HG03196 (cell line): ENCODE measurements at regions not wholly inside any gene's neighbourhood (a gene's known extent, or its start where the extent isn't known, plus 50 kb on each side); places are given as distances from the start of the nearest gene placed in this dataset.

Experiments used
- ATAC-seq: cut with Tn5 transposase; IDR thresholded peaks from one replicate; pipeline ENCODE4 v1.9.1; 2021; ENCODE audit not compliant: unreplicated experiment

DNA sequence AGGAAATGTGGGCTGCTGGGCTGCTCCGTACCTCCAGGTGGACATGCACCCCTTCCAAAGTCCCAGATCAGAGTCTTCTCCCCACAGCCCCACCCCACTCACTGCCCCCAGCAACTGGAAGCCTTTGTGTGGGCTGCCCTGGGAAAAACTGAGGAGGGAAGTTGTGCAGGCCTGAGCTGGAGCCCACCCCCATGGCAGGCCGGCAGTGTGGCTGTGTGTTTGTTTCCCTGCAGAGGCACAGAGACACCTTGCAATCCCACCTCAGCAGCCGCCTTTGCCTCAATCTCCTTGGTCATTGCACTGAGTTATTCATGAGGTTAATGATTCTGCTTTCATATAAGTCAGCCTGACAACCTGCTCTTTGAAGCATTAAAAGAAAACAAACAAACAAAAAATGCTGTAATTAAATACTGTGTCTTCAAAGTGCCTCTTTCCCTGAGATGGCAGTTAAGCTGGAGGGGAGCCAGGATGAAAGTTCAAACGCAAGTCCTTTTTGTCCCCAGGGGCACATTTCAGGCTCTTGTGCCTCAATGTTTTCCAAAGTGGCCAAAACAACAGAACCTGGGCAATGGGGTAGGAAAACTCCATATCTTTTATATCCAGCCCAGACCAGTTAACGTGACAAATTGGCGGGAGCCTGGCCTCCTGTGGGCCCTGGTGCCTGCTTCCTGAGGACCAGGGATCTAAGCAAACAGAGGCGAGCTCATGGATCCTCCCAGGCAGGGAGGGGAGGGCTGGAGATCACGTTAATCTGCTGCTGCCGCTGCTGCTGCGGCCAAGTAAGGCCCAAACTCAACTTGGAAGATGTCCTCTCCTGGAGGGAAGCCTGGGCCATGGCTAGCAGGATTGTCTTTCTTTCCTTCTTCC is 51.9 kb upstream of the TSPAN11 start:
- ATAC-seq = no peak

DNA sequence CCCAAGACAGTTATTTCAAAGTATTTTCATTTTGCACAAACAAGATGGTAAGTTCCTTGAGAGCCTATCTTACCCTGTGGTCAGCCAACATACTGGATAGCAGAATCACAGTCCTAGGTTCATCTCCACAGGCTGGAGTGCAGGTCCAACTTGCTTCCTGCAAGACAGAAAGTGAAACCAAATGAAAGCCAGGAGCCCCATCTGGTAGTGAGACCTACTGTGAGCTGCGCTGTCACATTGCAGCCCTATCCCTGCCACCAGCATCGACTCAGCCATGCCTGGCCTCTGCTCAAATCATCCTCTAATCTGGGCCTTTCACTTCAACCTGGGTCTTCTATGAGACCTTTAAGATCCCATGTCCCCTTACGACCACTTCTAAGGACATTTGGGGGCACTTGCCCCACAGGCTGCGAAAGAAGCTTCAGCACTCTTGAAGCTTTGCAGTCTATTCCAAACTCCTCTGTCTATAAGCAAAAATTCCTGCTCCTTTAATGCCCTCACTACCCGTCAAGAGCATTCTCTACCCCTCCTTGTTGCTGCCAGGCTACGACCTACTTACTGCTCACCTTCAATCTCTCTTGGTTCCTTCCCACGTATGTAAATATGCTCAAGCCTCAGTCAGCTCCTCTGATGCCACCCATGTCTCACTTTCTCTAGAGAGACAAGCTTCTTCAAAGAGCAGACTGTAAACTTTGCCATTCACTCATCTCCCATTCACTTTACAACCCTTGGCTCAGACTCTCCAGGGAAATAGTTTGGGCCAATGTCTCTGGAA is 55.9 kb upstream of the TSPAN11 start:
- no peak for ATAC-seq

DNA sequence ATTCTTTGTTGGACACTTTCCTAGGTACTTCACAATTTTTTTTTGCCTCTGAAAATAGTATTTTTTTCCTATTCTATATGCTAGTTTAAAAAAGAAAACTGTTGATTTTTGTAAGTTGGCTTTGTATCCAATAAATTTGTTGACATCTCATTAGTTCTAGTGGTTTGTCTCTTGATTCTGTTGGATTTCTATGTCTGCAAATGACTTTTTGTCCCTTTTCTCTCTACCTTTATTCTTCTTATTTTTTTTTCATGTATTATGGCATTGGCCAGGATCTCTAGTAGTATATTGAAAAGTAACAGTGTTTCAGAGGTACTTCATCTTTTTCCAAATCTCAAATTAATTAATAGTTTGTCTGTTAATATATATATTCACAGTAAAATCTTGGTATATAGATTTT is 59.1 kb upstream of the TSPAN11 start:
- ATAC-seq = no peak

GRCh38 chr12:30866256-30866655 is 60.3 kb upstream of the TSPAN11 start:
- no peak for ATAC-seq

- no peak for ATAC-seq
These were observed 62.7 kb upstream of the TSPAN11 start for GRCh38 chr12:30863839-30864238.

DNA sequence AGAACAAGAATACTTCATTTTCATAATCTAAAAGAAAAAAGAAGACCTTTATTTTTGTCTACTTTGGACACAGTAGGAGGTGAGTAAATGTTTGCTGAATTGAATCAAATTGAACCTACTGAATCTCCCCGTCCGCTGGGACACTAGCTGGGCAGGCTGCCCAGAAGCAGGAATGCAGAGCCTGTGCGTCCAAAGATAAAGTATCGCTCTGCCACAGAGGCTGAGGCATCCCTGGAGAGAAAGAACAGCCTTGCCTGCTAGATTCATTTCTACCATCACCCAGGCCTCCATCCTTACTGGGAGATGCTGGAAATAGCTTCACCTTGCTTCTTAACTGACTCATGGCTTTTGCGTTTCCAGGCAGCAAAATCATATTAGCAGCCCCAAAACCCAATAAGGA is 64.1 kb upstream of the TSPAN11 start:
- no peak for ATAC-seq

GRCh38 chr12:30859226-30859625 is 67.3 kb upstream of the TSPAN11 start:
- ATAC-seq = no peak

DNA sequence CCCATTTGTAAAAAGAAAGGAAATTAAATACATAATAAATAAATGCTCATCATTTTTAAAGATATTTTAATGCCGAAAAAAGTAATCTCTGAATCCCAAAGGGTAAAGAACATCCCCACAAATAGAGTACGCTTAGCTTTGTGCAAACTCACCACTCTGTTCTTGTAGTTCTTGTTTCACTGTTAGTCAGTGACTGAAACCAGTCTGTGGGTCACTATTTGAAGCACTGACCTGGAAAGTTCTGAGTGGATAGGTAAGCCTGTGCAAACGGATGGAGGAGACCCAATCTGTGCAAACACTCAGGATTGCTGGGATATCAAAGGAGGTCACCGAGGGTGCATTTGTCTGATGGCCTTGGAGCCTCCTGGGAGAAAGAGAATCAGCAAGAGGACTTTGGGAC is 68.1 kb upstream of the TSPAN11 start:
- ATAC-seq = no peak

- no peak for ATAC-seq
These were observed 72.9 kb upstream of the TSPAN11 start for GRCh38 chr12:30853561-30854133.

GRCh38 chr12:30850684-30851083 is 75.9 kb upstream of the TSPAN11 start:
- ATAC-seq = no peak

DNA sequence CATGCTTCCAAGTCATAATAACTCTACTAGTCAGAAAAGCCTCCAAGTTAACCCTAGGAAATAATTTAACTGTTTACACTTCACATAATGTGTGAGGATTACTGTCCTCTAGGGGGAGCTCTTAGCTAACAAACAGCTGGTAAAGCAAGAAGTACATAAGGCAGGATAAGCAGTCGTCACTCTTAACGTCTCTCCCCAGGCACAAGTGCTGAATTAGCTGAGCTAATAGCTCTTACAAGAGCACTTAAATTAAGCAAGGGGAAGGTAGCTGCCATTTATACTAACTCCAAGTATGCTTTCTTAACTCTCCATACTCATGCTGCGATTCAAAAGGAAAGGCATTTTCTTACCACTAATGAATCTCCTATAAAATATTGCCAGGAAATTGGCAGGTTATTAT is 79.3 kb upstream of the TSPAN11 start:
- ATAC-seq = no peak

- ATAC-seq = no peak
These were observed 79.8 kb upstream of the TSPAN11 start for GRCh38 chr12:30846776-30847175.

DNA sequence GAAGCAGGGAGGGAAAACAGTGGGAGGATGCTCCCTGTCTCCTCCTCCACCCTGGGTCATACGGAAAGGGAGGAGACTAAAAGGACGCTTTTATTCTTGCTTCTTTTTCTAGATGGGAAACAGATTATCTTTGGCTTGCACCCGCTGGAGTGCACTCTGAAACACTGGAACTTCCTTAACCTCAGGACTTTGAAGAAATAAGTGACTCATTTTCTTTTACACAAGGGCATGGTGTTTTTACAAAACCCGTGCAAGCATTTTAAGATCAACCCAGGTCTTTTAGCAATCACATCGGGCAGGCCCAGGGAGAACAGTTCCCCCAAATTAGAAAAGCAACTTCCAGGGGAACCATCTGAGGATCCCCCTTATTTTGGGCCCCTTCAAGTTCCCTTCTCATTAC is 80.9 kb upstream of the TSPAN11 start:
- ATAC-seq = no peak

DNA sequence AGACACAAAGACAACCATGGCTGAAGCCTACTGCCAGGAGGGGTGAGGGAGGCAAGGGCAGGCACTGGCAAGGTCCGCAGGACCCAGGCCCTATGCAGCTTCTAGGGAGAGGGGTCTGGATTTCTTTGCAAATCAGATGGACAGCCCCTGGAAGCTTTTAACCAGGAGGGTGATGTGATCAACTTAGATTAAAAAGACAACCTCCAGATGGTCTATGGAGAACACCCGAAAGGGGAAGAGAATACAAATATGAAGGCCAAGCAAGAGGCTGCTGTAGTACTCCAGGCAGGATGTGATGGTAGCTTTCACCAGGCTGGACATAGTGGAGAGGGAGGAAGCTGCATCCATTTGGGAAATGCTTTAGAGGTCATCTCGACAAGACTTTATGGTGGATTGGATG is 83.3 kb upstream of the TSPAN11 start:
- no peak for ATAC-seq

DNA sequence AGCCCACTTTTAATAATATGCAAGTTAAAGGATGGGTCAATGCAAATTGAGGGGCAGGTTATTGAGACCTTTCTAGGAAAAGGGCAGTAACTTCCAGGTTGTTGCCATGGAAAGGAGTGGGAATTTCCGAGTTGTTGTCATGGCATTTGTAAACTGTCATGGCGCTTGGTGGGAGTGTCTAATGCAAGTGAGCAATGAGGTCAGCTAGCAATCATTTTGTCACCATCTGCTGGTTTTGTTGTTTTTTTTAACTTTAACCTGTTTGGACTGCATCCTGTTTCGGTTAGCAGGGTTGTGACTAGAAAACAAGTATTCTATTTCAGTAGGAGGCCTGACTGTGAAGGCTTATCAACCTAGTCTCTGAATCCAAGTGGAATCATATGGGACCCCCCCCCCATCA is 85.8 kb upstream of the TSPAN11 start:
- ATAC-seq = no peak

DNA sequence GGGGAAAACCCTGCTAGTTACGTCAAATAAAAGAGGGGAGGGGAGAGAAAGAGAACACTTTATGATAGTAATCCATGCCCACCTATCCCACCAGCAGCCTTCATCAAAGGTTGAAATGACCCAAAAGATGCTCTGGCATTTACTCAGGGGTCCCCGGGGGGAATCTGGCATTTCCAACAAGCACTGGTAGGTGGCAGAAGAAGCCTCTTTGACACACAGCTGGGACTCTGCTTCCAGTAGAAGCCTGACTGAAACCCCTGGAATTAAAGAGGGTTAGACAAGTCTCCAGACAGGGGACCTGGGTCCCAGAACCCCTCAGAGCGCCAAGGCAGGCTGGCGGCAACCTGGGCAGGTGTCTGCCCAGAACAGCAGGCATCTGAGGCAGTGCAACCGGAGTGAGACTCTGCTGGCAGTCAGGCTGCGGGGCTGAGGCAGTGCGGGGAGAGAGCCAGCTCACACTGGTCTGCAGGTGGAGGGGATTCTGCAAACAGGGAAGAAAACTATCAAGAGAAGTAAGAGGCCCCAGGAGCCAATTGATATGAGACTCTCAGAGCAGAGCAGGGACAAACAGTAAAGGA is 85.0 kb upstream of the CAPRIN2 start:
- no peak for ATAC-seq

DNA sequence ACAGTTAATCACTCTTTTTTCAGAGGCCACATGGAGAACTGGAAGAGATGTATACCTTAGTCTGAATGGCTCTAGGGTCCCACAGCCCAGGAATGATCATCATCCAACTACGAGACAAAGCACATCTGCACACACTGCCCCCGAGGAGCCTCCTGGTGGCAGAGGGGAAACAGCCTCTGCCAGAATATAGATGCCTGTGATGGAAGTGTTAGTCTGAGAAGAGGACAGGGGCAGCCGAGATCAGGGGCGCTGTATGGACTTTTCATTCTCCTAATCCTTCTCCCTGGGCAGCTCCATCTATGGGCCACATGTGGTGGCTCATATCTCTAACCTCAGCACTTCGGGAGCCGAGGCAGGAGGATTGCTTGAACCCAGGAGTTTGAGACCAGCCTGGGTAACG is 82.8 kb upstream of the CAPRIN2 start:
- ATAC-seq = no peak

GRCh38 chr12:30836656-30837445 is 82.1 kb upstream of the CAPRIN2 start:
- ATAC-seq = no peak

GRCh38 chr12:30835216-30835615 is 80.5 kb upstream of the CAPRIN2 start:
- no peak for ATAC-seq

- no peak for ATAC-seq
These were observed 76.0 kb upstream of the CAPRIN2 start for GRCh38 chr12:30830751-30831150.

DNA sequence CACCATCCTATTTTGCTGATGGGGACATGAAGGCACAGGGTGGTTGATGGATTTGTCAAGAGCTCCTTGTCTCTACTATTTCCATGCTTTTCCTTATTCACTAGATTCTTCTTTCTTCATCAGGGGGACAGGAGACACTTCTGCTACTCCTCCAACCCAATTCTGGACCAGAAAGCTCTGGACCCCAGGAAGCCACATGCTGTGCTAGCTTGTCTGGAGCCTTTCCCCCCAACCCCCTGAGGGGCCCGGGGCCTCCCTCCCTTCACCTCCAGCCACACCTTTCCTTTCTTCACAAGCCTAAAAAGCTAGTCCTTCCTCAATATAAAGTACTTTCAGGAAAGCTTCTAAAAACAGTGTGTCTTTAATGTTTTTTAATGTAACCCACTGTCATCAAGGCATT is 75.1 kb upstream of the CAPRIN2 start:
- ATAC-seq = no peak
